NT2/D1 (cell line): ENCODE measurements at regions not wholly inside any gene's neighbourhood (a gene's known extent, or its start where the extent isn't known, plus 50 kb on each side); places are given as distances from the start of the nearest gene placed in this dataset.

ENCODE experiments used
- DNase-seq: peaks from one replicate; pipeline ENCODE4 v3.0.0-alpha.2; 2011; ENCODE audit warnings: low read depth, low spot score
- H3K27me3 ChIP-seq: 2 replicates; pipeline ENCODE4 v1.6.0; 2011; ENCODE audit warnings: mild to moderate bottlenecking; ENCODE audit not compliant: insufficient read length, insufficient read depth
- H3K36me3 ChIP-seq: 2 replicates; pipeline ENCODE4 v1.6.1; 2011; ENCODE audit warnings: mild to moderate bottlenecking, low read length, mixed read lengths; ENCODE audit not compliant: insufficient read depth, insufficient read length
- H3K4me1 ChIP-seq: 2 replicates; pipeline ENCODE4 v1.5.1; 2011; ENCODE audit not compliant: insufficient read depth, insufficient read length
- H3K4me3 ChIP-seq: 2 replicates; pipeline ENCODE4 v1.5.1; 2011; ENCODE audit warnings: low read depth; ENCODE audit not compliant: insufficient read length
- H3K9ac ChIP-seq: 2 replicates; pipeline ENCODE4 v1.6.0; 2011; ENCODE audit warnings: low read depth; ENCODE audit not compliant: insufficient read length
- H3K9me3 ChIP-seq: 2 replicates; pipeline ENCODE4 v1.5.1; 2011; ENCODE audit warnings: mild to moderate bottlenecking, low read length; ENCODE audit not compliant: insufficient read depth
- SUZ12 ChIP-seq: IDR thresholded peaks from 2 replicates; pipeline ENCODE4 v1.6.1; 2011; ENCODE audit not compliant: insufficient read length, insufficient read depth; ENCODE audit errors: extremely low read depth
- YY1 ChIP-seq: IDR thresholded peaks from 2 replicates; pipeline ENCODE4 v1.6.1; 2011; ENCODE audit not compliant: insufficient read length, insufficient read depth
- ZNF274 ChIP-seq: IDR thresholded peaks from 2 replicates; pipeline ENCODE4 v1.6.1; 2011; ENCODE audit warnings: mild to moderate bottlenecking, low read depth, low read length

GRCh38 chr20:57031867-57032355 lies 234.5 kb downstream of the BMP7 start:
- Histone ChIP-seq H3K9me3 (peaks cover 9% of the 10 kb centered on the region; the same call in 1 of the 2 replicates), H3K36me3 (no peaks in the 10 kb centered on the region), H3K27me3 (peaks cover 4% of the 10 kb centered on the region), H3K4me3 (no peak overlapping the region), H3K9ac (no peak overlapping the region), H3K4me1 (peaks cover 6% of the 10 kb centered on the region)
- TF ChIP-seq YY1 (no peak), SUZ12 (no peak), ZNF274 (no peak)
- DNase-seq = no peak

GRCh38 chr20:57032847-57033246 lies 233.6 kb downstream of the BMP7 start:
- Histone ChIP-seq H3K9me3 (peaks cover 9% of the 10 kb centered on the region; the same call in 1 of the 2 replicates), H3K9ac (no peak overlapping the region), H3K27me3 (peaks cover 4% of the 10 kb centered on the region), H3K4me1 (peaks cover 6% of the 10 kb centered on the region), H3K36me3 (no peaks in the 10 kb centered on the region), H3K4me3 (no peak overlapping the region)
- DNase-seq = no peak
- TF ChIP-seq YY1 (no peak), SUZ12 (no peak), ZNF274 (no peak)

- H3K9ac ChIP-seq = no peak overlapping the region
- H3K4me3 ChIP-seq = no peak overlapping the region
- H3K36me3 ChIP-seq = no peaks in the 10 kb centered on the region
- DNase-seq = no peak
- peaks cover 6% of the 10 kb centered on the region for H3K4me1 ChIP-seq
- no peak for TF ChIP-seq SUZ12
- TF ChIP-seq ZNF274 = no peak
- TF ChIP-seq YY1 = no peak
- peaks cover 4% of the 10 kb centered on the region for H3K27me3 ChIP-seq
- peaks cover 9% of the 10 kb centered on the region; the same call in 1 of the 2 replicates for H3K9me3 ChIP-seq
Observed at GRCh38 chr20:57034001-57034400, 232.4 kb downstream of the BMP7 start.

- Histone ChIP-seq H3K9ac (no peak overlapping the region), H3K9me3 (peaks cover 9% of the 10 kb centered on the region; the same call in 1 of the 2 replicates), H3K27me3 (peaks cover 4% of the 10 kb centered on the region), H3K4me1 (peaks cover 3% of the 10 kb centered on the region), H3K4me3 (no peak overlapping the region), H3K36me3 (no peaks in the 10 kb centered on the region)
- DNase-seq = no peak
- TF ChIP-seq YY1 (no peak), SUZ12 (no peak), ZNF274 (no peak)
Observed at GRCh38 chr20:57037689-57038088, 228.8 kb downstream of the BMP7 start.

GRCh38 chr20:57038608-57039440 lies 227.6 kb downstream of the BMP7 start:
- no peaks in the 10 kb centered on the region for H3K4me1 ChIP-seq
- DNase-seq = no peak

GRCh38 chr20:57040466-57040865 lies 226.0 kb downstream of the BMP7 start:
- Histone ChIP-seq H3K4me3 (no peak overlapping the region), H3K9ac (no peak overlapping the region), H3K9me3 (no peaks in the 10 kb centered on the region), H3K27me3 (no peaks in the 10 kb centered on the region), H3K36me3 (no peaks in the 10 kb centered on the region), H3K4me1 (no peaks in the 10 kb centered on the region)
- DNase-seq = no peak
- TF ChIP-seq ZNF274 (no peak), YY1 (no peak), SUZ12 (no peak)

More at GRCh38 chr20:57038608-57039440, 227.6 kb downstream of the BMP7 start:
- H3K36me3 ChIP-seq = no peaks in the 10 kb centered on the region
- no peak overlapping the region for H3K9ac ChIP-seq
- H3K27me3 ChIP-seq = peaks cover 4% of the 10 kb centered on the region
- no peak overlapping the region for H3K4me3 ChIP-seq
- TF ChIP-seq YY1 (no peak), ZNF274 (no peak), SUZ12 (no peak)
- peaks cover 9% of the 10 kb centered on the region; the same call in 1 of the 2 replicates for H3K9me3 ChIP-seq

GRCh38 chr20:57040924-57041323 lies 225.5 kb downstream of the BMP7 start:
- Histone ChIP-seq H3K9ac (no peak overlapping the region), H3K4me3 (no peak overlapping the region), H3K9me3 (no peaks in the 10 kb centered on the region), H3K36me3 (no peaks in the 10 kb centered on the region), H3K4me1 (no peaks in the 10 kb centered on the region), H3K27me3 (no peaks in the 10 kb centered on the region)
- TF ChIP-seq YY1 (no peak), ZNF274 (no peak), SUZ12 (no peak)
- DNase-seq = no peak
